ENCODE measurements at regions not wholly inside any gene's neighbourhood (a gene's known extent, or its start where the extent isn't known, plus 50 kb on each side); places are given as distances from the start of the nearest gene placed in this dataset.

- no peak for TF ChIP-seq REST (IDR thresholded peaks at IDR 0.05; ENCODE audit: insufficient read depth in 1 of 2, low read depth in 2 of 2, low read length in 2 of 2)
- no peak for TF ChIP-seq POLR2AphosphoS5 (IDR thresholded peaks at IDR 0.05; ENCODE audit: low read depth, low read length)
- TF ChIP-seq TAF1 (IDR thresholded peaks at IDR 0.05; ENCODE audit: borderline replicate concordance, insufficient read depth, low read length): no peak
Measured at GRCh38 chr21:32200029-32200428, 78.8 kb downstream of the MIS18A start.

- TF ChIP-seq FOXP2 (optimal IDR thresholded peaks at IDR 0.05; ENCODE audit: borderline replicate concordance, extremely low read depth, extremely low read length, insufficient read depth) (no peak), REST (IDR thresholded peaks at IDR 0.05; ENCODE audit: insufficient read depth in 1 of 2, low read depth in 2 of 2, low read length in 2 of 2) (no peak), TAF1 (IDR thresholded peaks at IDR 0.05; ENCODE audit: borderline replicate concordance, insufficient read depth, low read length) (no peak), POLR2AphosphoS5 (IDR thresholded peaks at IDR 0.05; ENCODE audit: low read depth, low read length) (no peak), SIN3A (IDR thresholded peaks at IDR 0.05; ENCODE audit: borderline replicate concordance, insufficient read depth, low read length) (no peak)
Measured at GRCh38 chr21:32198384-32198783, 80.5 kb downstream of the MIS18A start.

- TF ChIP-seq FOXP2 (optimal IDR thresholded peaks at IDR 0.05; ENCODE audit: borderline replicate concordance, extremely low read depth, extremely low read length, insufficient read depth) (no peak), POLR2AphosphoS5 (IDR thresholded peaks at IDR 0.05; ENCODE audit: low read depth, low read length) (no peak), REST (IDR thresholded peaks at IDR 0.05; ENCODE audit: insufficient read depth in 1 of 2, low read depth in 2 of 2, low read length in 2 of 2) (no peak), SIN3A (IDR thresholded peaks at IDR 0.05; ENCODE audit: borderline replicate concordance, insufficient read depth, low read length) (no peak), TAF1 (IDR thresholded peaks at IDR 0.05; ENCODE audit: borderline replicate concordance, insufficient read depth, low read length) (no peak)
Measured at GRCh38 chr21:32197896-32198295, 81.0 kb downstream of the MIS18A start.

GRCh38 chr21:32196001-32196400 is 82.8 kb downstream of the MIS18A start:
- TF ChIP-seq TAF1 (IDR thresholded peaks at IDR 0.05; ENCODE audit: borderline replicate concordance, insufficient read depth, low read length) (no peak), SIN3A (IDR thresholded peaks at IDR 0.05; ENCODE audit: borderline replicate concordance, insufficient read depth, low read length) (no peak), REST (IDR thresholded peaks at IDR 0.05; ENCODE audit: insufficient read depth in 1 of 2, low read depth in 2 of 2, low read length in 2 of 2) (no peak), FOXP2 (optimal IDR thresholded peaks at IDR 0.05; ENCODE audit: borderline replicate concordance, extremely low read depth, extremely low read length, insufficient read depth) (no peak), POLR2AphosphoS5 (IDR thresholded peaks at IDR 0.05; ENCODE audit: low read depth, low read length) (no peak)

- TF ChIP-seq SIN3A (IDR thresholded peaks at IDR 0.05; ENCODE audit: borderline replicate concordance, insufficient read depth, low read length): no peak
- TF ChIP-seq POLR2AphosphoS5 (IDR thresholded peaks at IDR 0.05; ENCODE audit: low read depth, low read length): no peak
Measured at GRCh38 chr21:32193098-32193465, 85.8 kb downstream of the MIS18A start.

All from PFSK-1 (cell line).